Lung (tissue), 11 donors: ENCODE measurements at regions not wholly inside any gene's neighbourhood (a gene's known extent, or its start where the extent isn't known, plus 50 kb on each side); places are given as distances from the start of the nearest gene placed in this dataset.
"Not testable (repeated sequence)": the region's sequence is repeated elsewhere in the genome, so short reads cannot be mapped to it uniquely, and the experiment has no call there.

Source experiments
- ATAC-seq: fragments of 200-7000 bp; cut with Tn5 transposase; one replicate; pipeline ENCODE4 v1.9.1; 2020; ENCODE audit warnings: moderate number of reproducible peaks; ENCODE audit not compliant: insufficient read depth, low FRiP score
- DNase-seq, 3 donors: peaks; one replicate each; pipeline ENCODE4 v3.0.0-alpha.2; 2013 to 2017
- H3K27ac ChIP-seq, 2 donors: one replicate each; pipeline ENCODE4 v1.5.1; 2013; ENCODE audit warnings: mild to moderate bottlenecking in 2 of 2, moderate library complexity in 2 of 2, control low read depth in 1 of 2, inconsistent platforms in 1 of 2, low read depth in 1 of 2, low read length in 1 of 2
- H3K27me3 ChIP-seq, 3 donors: one replicate each; pipeline ENCODE4 v1.5.1; 2013; ENCODE audit warnings: low read length in 2 of 3; ENCODE audit not compliant: control insufficient read depth in 3 of 3, insufficient read depth in 3 of 3
- H3K36me3 ChIP-seq, 4 donors: one replicate each; pipeline ENCODE4 v1.5.1; 2013; ENCODE audit warnings: low read length in 4 of 4, mild to moderate bottlenecking in 1 of 4, moderate library complexity in 1 of 4; ENCODE audit not compliant: control insufficient read depth in 4 of 4, insufficient read depth in 4 of 4
- H3K4me1 ChIP-seq, 5 donors: one replicate each; pipeline ENCODE4 v1.5.1; 2013; ENCODE audit warnings: low read length in 5 of 5, mild to moderate bottlenecking in 2 of 5, moderate library complexity in 1 of 5; ENCODE audit not compliant: control insufficient read depth in 5 of 5, insufficient read depth in 5 of 5
- H3K4me3 ChIP-seq: one replicate; pipeline ENCODE4 v1.5.1; 2013; ENCODE audit warnings: mild to moderate bottlenecking, control low read depth, moderate library complexity
- H3K9ac ChIP-seq, 2 donors: one replicate each; pipeline ENCODE4 v1.5.1; 2013; ENCODE audit warnings: low read length in 2 of 2, control low read depth in 1 of 2; ENCODE audit not compliant: insufficient read depth in 1 of 2
- H3K9me3 ChIP-seq, 4 donors: one replicate each; pipeline ENCODE4 v1.5.1; 2013; ENCODE audit warnings: low read length in 3 of 4, mild to moderate bottlenecking in 1 of 4, moderate library complexity in 1 of 4; ENCODE audit not compliant: control insufficient read depth in 4 of 4, insufficient read depth in 3 of 4
- CTCF ChIP-seq: IDR thresholded peaks from 2 replicates; pipeline ENCODE4 v1.5.1; 2012; ENCODE audit warnings: mild to moderate bottlenecking; ENCODE audit errors: control extremely low read depth, extremely low read depth
- WGBS, 2 donors: extraction: QIAGEN DNeasy Blood & Tissue Kit; methylation state at CpG; one replicate each; pipeline ENCODE4 v1.1.7; 2013; 5-methylcytosine and 5-hydroxymethylcytosine counted together
- donor health status: control.
- donor health status: control.
- donor health status: Bipolar disorder and iron deficiency.
- donor health status: healthy.
- donor health status: DM: yes; HTN: yes; CAD: no.

DNA sequence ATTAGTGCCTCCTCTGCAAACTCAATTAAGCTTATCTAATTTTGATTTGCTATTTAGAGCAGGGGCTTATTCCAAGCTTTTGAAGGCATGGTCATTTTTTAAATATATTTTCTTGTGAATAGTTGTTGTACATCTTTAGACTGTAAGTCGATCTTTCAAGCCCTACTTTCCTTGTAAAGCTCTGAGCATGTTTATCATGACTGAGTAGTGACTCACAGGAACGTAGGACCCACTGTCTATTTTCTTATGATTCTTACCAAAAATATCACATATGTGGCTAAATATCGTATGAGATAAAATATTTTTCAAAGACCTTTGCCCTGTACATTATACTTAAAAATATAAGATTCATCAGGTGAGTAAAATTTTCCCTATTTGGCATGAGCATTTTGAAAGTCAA lies 440.4 kb upstream of the GRIN3A start:
- Histone ChIP-seq H3K4me3 (no peak overlapping the region), H3K27ac (no peak overlapping the region), H3K4me1 (no peaks in the 10 kb centered on the region), H3K36me3 (no peaks in the 10 kb centered on the region), H3K9ac (no peak overlapping the region), H3K27me3 (no peaks in the 10 kb centered on the region), H3K9me3 (peaks cover 0 to 11% (median 3%) of the 10 kb centered on the region in 4 donors)
- 64 to 70% methylated on average over 3 of the region's 3 CpGs for WGBS, 2 donors
- no peak for DNase-seq
- ATAC-seq: no peak
- no peak for TF ChIP-seq CTCF

GRCh38 chr9:102174202-102174601 lies 435.8 kb upstream of the GRIN3A start:
- not testable (repeated sequence) for H3K4me1 ChIP-seq, H3K9ac ChIP-seq, ATAC-seq, H3K27me3 ChIP-seq, DNase-seq, H3K36me3 ChIP-seq, H3K27ac ChIP-seq, H3K4me3 ChIP-seq
- peaks cover 0 to 11% (median 3%) of the 10 kb centered on the region in 4 donors for H3K9me3 ChIP-seq
- WGBS, 2 donors: 89 to 93% methylated on average over 8 of the region's 8 CpGs

DNA sequence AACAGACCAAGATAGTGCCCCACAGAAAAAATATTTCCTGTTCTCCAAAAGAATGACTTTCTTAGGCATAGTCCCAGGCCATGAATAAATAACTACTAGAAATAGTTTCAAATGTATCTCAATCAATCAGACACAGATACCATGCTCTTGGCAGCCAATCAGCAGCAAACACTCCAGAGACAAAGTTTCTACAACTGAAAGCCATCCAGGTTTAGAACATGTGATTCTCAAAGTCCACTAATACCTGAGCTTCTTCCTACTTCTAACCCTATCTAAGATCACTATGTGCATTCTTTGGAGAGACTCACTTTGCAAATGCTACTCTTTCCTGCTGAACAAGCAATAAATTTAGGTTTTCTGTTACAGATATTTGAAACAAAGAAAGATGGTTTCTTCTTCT lies 425.8 kb upstream of the GRIN3A start:
- Histone ChIP-seq H3K27ac (no peak overlapping the region), H3K9ac (no peak overlapping the region), H3K4me3 (no peak overlapping the region), H3K36me3 (no peaks in the 10 kb centered on the region), H3K9me3 (no peaks in the 10 kb centered on the region), H3K4me1 (no peaks in the 10 kb centered on the region), H3K27me3 (no peaks in the 10 kb centered on the region)
- no peak for TF ChIP-seq CTCF
- ATAC-seq: no peak
- no peak for DNase-seq

DNA sequence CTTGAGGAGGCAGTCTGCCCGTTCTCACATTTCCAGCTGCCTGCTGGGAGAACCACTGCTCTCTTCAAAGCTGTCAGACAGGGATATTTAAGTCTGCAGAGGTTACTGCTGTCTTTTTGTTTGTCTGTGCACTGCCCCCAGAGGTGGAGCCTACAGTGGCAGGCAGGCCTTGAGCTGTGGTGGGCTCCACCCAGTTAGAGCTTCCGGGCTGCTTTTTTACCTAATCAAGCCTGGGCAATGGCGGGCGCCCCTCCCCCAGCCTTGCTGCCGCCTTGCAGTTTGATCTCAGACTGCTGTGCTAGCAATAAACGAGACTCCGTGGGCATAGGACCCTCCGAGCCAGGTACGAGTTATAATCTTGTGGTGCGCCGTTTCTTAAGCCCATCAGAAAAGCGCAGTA lies 414.6 kb upstream of the GRIN3A start:
- not testable (repeated sequence) for H3K4me3 ChIP-seq, DNase-seq, H3K36me3 ChIP-seq, H3K4me1 ChIP-seq, H3K9me3 ChIP-seq, H3K9ac ChIP-seq, ATAC-seq, H3K27ac ChIP-seq, H3K27me3 ChIP-seq
- WGBS, 2 donors: 84% methylated on average over 10 to 12 of the region's 12 CpGs

DNA sequence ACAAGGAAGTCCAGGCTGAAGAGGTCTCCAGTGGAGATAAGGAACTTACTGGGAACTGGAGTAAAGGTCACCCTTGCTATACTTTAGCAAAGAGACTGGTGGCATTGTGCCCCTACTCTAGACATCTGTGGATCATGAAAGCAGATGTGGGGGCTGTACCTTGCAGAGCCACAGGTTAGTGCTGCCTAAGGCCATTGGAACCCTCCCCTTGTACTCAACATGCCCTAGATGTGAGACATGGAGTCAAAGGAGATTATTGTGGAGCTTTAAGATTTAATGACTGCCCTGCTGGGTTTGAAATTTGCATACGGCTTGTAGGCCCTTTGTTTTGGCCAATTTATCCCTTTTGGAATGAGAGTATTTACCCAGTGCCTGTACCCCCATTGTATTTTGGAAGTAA lies 397.3 kb upstream of the GRIN3A start:
- no peak for ATAC-seq
- Histone ChIP-seq H3K9me3 (peaks cover 0 to 4% (median 1%) of the 10 kb centered on the region in 4 donors), H3K36me3 (no peaks in the 10 kb centered on the region), H3K4me3 (no peak overlapping the region), H3K9ac (no peak overlapping the region), H3K27ac (no peak overlapping the region), H3K27me3 (no peaks in the 10 kb centered on the region), H3K4me1 (no peaks in the 10 kb centered on the region)
- TF ChIP-seq CTCF: no peak
- DNase-seq: no peak
- WGBS, 2 donors: 4 to 85% methylated on average over 1 of the region's 1 CpG
